Glomerular visceral epithelial cell (primary cell): ENCODE measurements at regions not wholly inside any gene's neighbourhood (a gene's known extent, or its start where the extent isn't known, plus 50 kb on each side); places are given as distances from the start of the nearest gene placed in this dataset.
A peak's percentile ranks its signal among the peaks of the same experiment; 100 is the strongest.
"Not testable (repeated sequence)": the region's sequence is repeated elsewhere in the genome, so short reads cannot be mapped to it uniquely, and the experiment has no call there.

Experiments used
- DNase-seq: peaks from one replicate; pipeline ENCODE4 v3.0.0-alpha.2; 2016; ENCODE audit errors: extremely low spot score

DNA sequence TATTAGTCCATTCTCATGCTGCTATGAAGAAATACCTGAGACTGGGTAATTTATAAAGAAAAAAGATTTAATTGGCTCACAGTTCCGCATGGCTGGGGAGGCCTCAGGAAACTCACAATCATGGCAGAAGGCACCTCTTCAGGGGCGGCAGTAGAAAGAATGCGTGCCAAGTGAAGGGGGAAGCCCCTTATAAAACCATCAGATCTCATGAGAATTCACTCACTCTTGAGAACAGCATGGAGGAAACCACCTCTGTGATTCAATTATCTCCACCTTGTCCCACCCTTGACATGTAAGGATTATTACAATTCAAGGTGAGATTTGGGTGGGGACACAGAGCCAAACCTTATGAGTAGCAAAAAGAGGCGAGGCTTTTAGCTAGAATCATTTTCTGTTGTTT, 60.7 kb upstream of the P2RY1 start:
- DNase-seq, result not testable (repeated sequence)

DNA sequence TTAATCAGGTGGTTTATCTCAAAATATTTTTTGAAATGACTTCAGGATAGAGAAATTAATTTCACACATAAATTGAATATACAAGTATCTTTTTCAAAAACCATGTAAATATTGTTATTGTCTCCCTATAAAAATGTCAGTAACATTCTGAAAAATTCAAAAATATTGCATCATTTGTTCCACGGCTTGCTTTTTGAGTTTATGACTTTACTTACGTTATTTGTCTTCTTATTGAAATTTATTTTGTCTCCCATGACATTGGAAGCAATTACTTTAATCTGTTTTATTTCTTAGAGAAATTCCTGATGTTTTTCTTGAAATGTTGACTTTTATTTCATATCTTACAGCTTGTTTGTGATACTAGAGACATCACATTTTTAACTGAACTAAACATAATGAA, 56.9 kb upstream of the P2RY1 start:
- DNase-seq, result no peak

DNA sequence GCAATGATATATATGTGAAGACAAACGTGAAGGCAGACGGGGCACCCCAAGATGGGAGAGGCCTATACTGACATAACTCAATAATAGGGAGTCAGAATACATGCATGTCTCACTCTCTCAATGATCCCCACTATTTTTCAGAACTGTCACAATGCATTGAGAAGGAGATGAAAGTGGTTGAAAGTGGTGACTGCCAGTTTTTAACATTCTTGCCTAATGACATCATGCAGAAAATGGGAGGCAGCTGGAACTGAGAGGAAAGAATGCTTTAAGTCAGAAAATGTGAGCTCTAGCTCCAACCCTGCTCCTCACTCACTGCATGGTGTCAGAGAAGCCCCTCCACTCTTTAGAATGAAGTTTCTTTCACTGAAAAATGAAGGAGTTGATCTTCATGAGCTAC, 55.3 kb upstream of the P2RY1 start:
- peak; percentile 9 for DNase-seq

DNA sequence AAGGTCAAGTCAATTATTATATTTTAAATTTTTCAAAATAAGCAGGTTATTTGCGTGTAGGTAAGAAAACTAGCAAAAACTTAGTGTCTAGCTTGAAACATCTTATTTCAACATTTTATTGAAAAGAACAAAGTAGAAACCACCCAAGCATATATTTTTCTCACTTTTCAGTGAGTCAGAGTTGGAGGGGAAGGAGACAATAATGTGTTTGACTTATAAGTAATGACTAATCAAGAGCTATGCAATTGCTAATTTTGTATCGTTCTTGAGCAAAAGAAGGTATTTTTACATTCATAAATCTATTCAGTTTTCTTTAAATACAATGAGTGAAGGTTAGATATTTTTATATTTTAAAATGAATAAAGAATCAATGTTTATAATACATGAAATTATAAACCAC, 54.4 kb upstream of the P2RY1 start:
- DNase-seq, result peak; percentile 4

DNA sequence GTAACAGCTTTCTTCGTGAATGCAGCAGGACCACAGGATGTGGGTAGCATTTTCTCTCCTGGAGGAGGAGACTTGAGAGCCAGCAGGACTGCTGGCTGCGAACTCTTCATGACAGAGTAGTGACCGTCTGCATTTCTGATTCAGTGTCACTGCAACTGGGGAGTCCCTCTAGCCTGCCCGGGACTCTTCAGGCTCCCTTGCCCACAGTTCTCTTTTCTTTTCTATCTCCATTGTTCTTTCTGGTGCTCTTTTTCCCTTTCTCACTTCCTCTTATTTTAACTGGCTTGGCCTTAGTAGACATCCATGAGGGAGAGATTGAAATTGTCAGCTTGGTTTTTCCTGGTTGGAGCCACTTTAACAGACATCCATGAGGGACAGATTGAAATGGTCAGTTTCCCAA, 49.9 kb upstream of the P2RY1 start:
- DNase-seq, result no peak
